Endothelial cell of umbilical vein (primary cell): ENCODE measurements at regions not wholly inside any gene's neighbourhood (a gene's known extent, or its start where the extent isn't known, plus 50 kb on each side); places are given as distances from the start of the nearest gene placed in this dataset.

Experiments
- BruUV-seq: library from RNA; stranded (reverse); fragments of 400-500 nt; replicated peaks from 2 replicates; lab custom pipeline; 2021; lab: Mats Ljungman, UMichigan
- CTCF ChIA-PET: fragments of 300-600, 350-600 bp; sonication (Branson Sonifier 250); formaldehyde crosslinking; loops from one replicate; lab custom pipeline; 2021; ENCODE audit warnings: antibody characterized with exemption, inconsistent platforms; lab: Charles Lee
- POLR2A ChIA-PET: fragments of 300-600, 350-600 bp; sonication (Branson Sonifier 250); formaldehyde crosslinking; loops from one replicate; lab custom pipeline; 2021; ENCODE audit warnings: antibody characterized with exemption, inconsistent platforms; lab: Charles Lee
- DNase-seq: peaks from one replicate; pipeline ENCODE4 v3.0.0-alpha.2; 2011; ENCODE audit warnings: low read depth, low spot score
- FAIRE-seq: peaks from 2 replicates; lab custom pipeline; 2011; peaks lifted over from hg19 to GRCh38; lab: Jason Lieb, UNC
- H2AFZ ChIP-seq: 2 replicates; pipeline ENCODE4 v1.6.0; 2012; ENCODE audit warnings: low read depth, low read length, control low read depth, inconsistent platforms
- H3K27ac ChIP-seq: 2 replicates; pipeline ENCODE4 v1.5.1; 2011; ENCODE audit warnings: low read depth, mild to moderate bottlenecking, control low read depth, low read length, moderate library complexity; ENCODE audit not compliant: insufficient read depth
- H3K27me3 ChIP-seq, 2 experiments: 2 replicates each; pipeline versions ENCODE4 v1.6.0 to v1.6.1; 2011; ENCODE audit warnings: low read length in 2 of 2, mixed read lengths in 1 of 2; ENCODE audit not compliant: control insufficient read depth in 2 of 2, insufficient read depth in 2 of 2
- H3K36me3 ChIP-seq, 2 experiments: 2 replicates in 1 of 2; 3 replicates in 1 of 2; pipeline ENCODE4 v1.5.1; 2011; ENCODE audit warnings: low read length in 2 of 2, mild to moderate bottlenecking in 1 of 2, moderate library complexity in 1 of 2; ENCODE audit not compliant: control insufficient read depth in 2 of 2, insufficient read depth in 2 of 2; ENCODE audit errors: extremely low read depth in 1 of 2
- H3K4me1 ChIP-seq: 3 replicates; pipeline ENCODE4 v1.5.1; 2011; ENCODE audit warnings: mild to moderate bottlenecking, low read length; ENCODE audit not compliant: control insufficient read depth, insufficient read depth; ENCODE audit errors: extremely low read depth
- H3K4me2 ChIP-seq: 2 replicates; pipeline ENCODE4 v1.6.1; 2011; ENCODE audit warnings: low read length, control low read depth, mixed read lengths; ENCODE audit not compliant: insufficient read depth
- H3K4me3 ChIP-seq, 3 experiments: fragments of 200-600 bp in 1 of 3; sonication (generic), shearing (Covaris generic) in 1 of 3; replicated peaks in 1 of 3; 2 replicates each; pipeline ENCODE4 v1.5.1; 2011 to 2016; ENCODE audit warnings: control low read depth in 3 of 3, low read length in 3 of 3, mild to moderate bottlenecking in 2 of 3, inconsistent platforms in 1 of 3, low read depth in 1 of 3, moderate library complexity in 1 of 3; ENCODE audit not compliant: insufficient read depth in 1 of 3
- H3K79me2 ChIP-seq: 2 replicates; pipeline ENCODE4 v1.6.0; 2012; ENCODE audit warnings: low read length, inconsistent platforms; ENCODE audit not compliant: control insufficient read depth, insufficient read depth
- H3K9ac ChIP-seq: replicated peaks from 2 replicates; pipeline ENCODE3; 2011; ENCODE audit warnings: low read length, control low read depth; ENCODE audit not compliant: insufficient read depth; ENCODE audit errors: extremely low read depth
- H3K9me1 ChIP-seq: replicated peaks from 3 replicates; pipeline ENCODE4 v1.6.0; 2011; ENCODE audit warnings: mild to moderate bottlenecking, low read length; ENCODE audit not compliant: control insufficient read depth, insufficient read depth; ENCODE audit errors: extremely low read depth
- H3K9me3 ChIP-seq: replicated peaks from 2 replicates; pipeline ENCODE4 v1.5.1; 2012; ENCODE audit warnings: low read length, inconsistent platforms; ENCODE audit not compliant: control insufficient read depth, insufficient read depth
- H4K20me1 ChIP-seq: replicated peaks from 2 replicates; pipeline ENCODE3; 2011; ENCODE audit warnings: mild to moderate bottlenecking, low read length; ENCODE audit not compliant: control insufficient read depth, insufficient read depth; ENCODE audit errors: extremely low read depth
- EZH2 ChIP-seq: IDR thresholded peaks from 2 replicates; pipeline ENCODE4 v1.6.1; 2012; ENCODE audit warnings: borderline replicate concordance, low read depth, mild to moderate bottlenecking, moderate library complexity, low read length, inconsistent platforms; ENCODE audit not compliant: severe bottlenecking
- FOS ChIP-seq: IDR thresholded peaks from 2 replicates; pipeline ENCODE4 v1.6.1; 2011; ENCODE audit warnings: mild to moderate bottlenecking, low read length, moderate library complexity, borderline replicate concordance; ENCODE audit not compliant: insufficient read depth
- GATA2 ChIP-seq: IDR thresholded peaks from 2 replicates; pipeline ENCODE4 v1.7.0; 2011; ENCODE audit warnings: low read depth, mild to moderate bottlenecking, moderate library complexity, mixed read lengths, low read length; ENCODE audit not compliant: insufficient read length, insufficient read depth
- JUN ChIP-seq: IDR thresholded peaks from 2 replicates; pipeline ENCODE4 v1.6.1; 2011; ENCODE audit warnings: borderline replicate concordance, low read depth; ENCODE audit not compliant: insufficient read length, insufficient read depth
- MYC ChIP-seq: IDR thresholded peaks from one replicate; pipeline ENCODE4 v1.6.1; 2011; ENCODE audit warnings: mild to moderate bottlenecking, low read depth, low read length
- POLR2A ChIP-seq: IDR thresholded peaks from 2 replicates; pipeline ENCODE4 v1.6.1; 2012; ENCODE audit warnings: low read depth, mild to moderate bottlenecking, control low read depth, low read length
- POLR2AphosphoS5 ChIP-seq: IDR thresholded peaks from 2 replicates; pipeline ENCODE4 v1.6.1; 2012; ENCODE audit warnings: low read depth, mild to moderate bottlenecking, control low read depth, low read length, moderate library complexity; ENCODE audit not compliant: insufficient read depth
- dilution Hi-C: fragments of 300-500 bp; cut with MboI; formaldehyde crosslinking; loops from one replicate; pipeline ENCODE4 v1.15.0; 2019; ENCODE audit warnings: low sequenced_read_pairs; ENCODE audit not compliant: extremely low pct_ligation_motif_present
- intact Hi-C: fragments of 100-400 bp; cut with micrococcal nuclease; formaldehyde crosslinking; loops from one replicate; pipeline ENCODE4 v1.10.0; 2022
- TF ChIP-seq, protein P1 (sequence below): IDR thresholded peaks from 2 replicates; pipeline ENCODE4 v1.6.1; 2011; ENCODE audit not compliant: insufficient read depth, insufficient read length
- TF ChIP-seq, protein P2 (sequence below), 2 donors: IDR thresholded peaks; 1 replicate in 1 of 2; 2 replicates in 1 of 2; pipeline ENCODE4 v1.5.1; 2011; ENCODE audit warnings: low read length in 2 of 2, mild to moderate bottlenecking in 2 of 2, moderate library complexity in 2 of 2, control low read depth in 1 of 2, inconsistent platforms in 1 of 2, low read depth in 1 of 2; ENCODE audit not compliant: insufficient read depth in 1 of 2; ENCODE audit errors: extremely low read depth in 1 of 2

DNA sequence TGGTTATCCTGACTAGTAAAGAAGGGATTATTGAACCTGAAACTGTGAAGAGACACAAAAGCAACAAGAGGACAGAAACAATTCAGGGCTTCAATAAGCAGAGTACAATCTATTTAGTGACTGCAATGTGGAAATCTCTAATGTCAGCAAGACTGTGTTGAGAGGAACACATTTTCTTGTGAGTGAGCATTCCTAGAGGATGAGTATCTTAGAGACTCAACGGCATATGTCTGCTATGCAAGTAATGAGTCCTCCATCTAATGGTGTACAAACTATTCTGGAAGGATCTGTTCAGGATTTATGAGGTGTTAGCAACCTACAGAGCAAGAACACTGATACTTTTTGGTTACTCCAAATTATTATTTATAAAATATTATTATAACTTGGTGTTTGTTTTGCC, 226.5 kb upstream of the NDN start:
- H3K27me3 ChIP-seq, result no peaks in the 10 kb centered on the region

More for the DNA sequence above, 226.5 kb upstream of the NDN start:
- no peak overlapping the region for H3K4me3 ChIP-seq
- no peak overlapping the region for H3K9ac ChIP-seq
- no peaks in the 10 kb centered on the region for H3K79me2 ChIP-seq
- CTCF ChIA-PET, result no interaction called here
- dilution Hi-C loops, result no loop called here
- FAIRE-seq (no peak), DNase-seq (no peak)
- no peak overlapping the region for H3K4me2 ChIP-seq
- no peaks in the 10 kb centered on the region for H3K9me1 ChIP-seq
- H3K9me3 ChIP-seq, result no peaks in the 10 kb centered on the region
- no peaks in the 10 kb centered on the region for H3K36me3 ChIP-seq
- POLR2A ChIA-PET, result no interaction called here
- no peak for TF ChIP-seq MYC
- TF ChIP-seq, protein P1, sequence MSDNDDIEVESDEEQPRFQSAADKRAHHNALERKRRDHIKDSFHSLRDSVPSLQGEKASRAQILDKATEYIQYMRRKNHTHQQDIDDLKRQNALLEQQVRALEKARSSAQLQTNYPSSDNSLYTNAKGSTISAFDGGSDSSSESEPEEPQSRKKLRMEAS, result no peak
- TF ChIP-seq, protein P2, sequence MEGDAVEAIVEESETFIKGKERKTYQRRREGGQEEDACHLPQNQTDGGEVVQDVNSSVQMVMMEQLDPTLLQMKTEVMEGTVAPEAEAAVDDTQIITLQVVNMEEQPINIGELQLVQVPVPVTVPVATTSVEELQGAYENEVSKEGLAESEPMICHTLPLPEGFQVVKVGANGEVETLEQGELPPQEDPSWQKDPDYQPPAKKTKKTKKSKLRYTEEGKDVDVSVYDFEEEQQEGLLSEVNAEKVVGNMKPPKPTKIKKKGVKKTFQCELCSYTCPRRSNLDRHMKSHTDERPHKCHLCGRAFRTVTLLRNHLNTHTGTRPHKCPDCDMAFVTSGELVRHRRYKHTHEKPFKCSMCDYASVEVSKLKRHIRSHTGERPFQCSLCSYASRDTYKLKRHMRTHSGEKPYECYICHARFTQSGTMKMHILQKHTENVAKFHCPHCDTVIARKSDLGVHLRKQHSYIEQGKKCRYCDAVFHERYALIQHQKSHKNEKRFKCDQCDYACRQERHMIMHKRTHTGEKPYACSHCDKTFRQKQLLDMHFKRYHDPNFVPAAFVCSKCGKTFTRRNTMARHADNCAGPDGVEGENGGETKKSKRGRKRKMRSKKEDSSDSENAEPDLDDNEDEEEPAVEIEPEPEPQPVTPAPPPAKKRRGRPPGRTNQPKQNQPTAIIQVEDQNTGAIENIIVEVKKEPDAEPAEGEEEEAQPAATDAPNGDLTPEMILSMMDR (IDR thresholded peaks at IDR 0.05; ENCODE audit: extremely low read depth in 1 of 2, insufficient read depth in 1 of 2, low read depth in 1 of 2, low read length in 2 of 2), result no peak
- TF ChIP-seq POLR2A, result no peak
- TF ChIP-seq POLR2AphosphoS5, result no peak
- no peak for TF ChIP-seq EZH2
- no peak for TF ChIP-seq FOS
- no peak for TF ChIP-seq GATA2
- TF ChIP-seq JUN, result no peak
- no peaks in the 10 kb centered on the region for H3K4me1 ChIP-seq
- no peaks in the 10 kb centered on the region for H4K20me1 ChIP-seq
- intact Hi-C loops, result no loop called here
- H3K27ac ChIP-seq, result no peak overlapping the region
- no peak overlapping the region for H2AFZ ChIP-seq
- BruUV-seq, result no TSS peak
